ENCODE measurements at regions not wholly inside any gene's neighbourhood (a gene's known extent, or its start where the extent isn't known, plus 50 kb on each side); places are given as distances from the start of the nearest gene placed in this dataset.
"Not testable (repeated sequence)": the region's sequence is repeated elsewhere in the genome, so short reads cannot be mapped to it uniquely, and the experiment has no call there.

- no peak for DNase-seq (ENCODE audit: low read depth in 2 of 2)
Measured at GRCh38 chr1:98575955-98576354, 85.6 kb upstream of the SNX7 start.

- no peak for DNase-seq (ENCODE audit: low read depth in 2 of 2)
Measured at GRCh38 chr1:98565951-98566350, 95.6 kb upstream of the SNX7 start.

- DNase-seq (ENCODE audit: low read depth in 2 of 2) = no peak
Measured at GRCh38 chr1:98559291-98559690, 102.2 kb upstream of the SNX7 start.

GRCh38 chr1:98557895-98558294, 103.6 kb upstream of the SNX7 start:
- DNase-seq (ENCODE audit: low read depth in 2 of 2) = no peak

GRCh38 chr1:98556521-98557158, 104.9 kb upstream of the SNX7 start:
- DNase-seq (ENCODE audit: low read depth in 2 of 2) = no peak

GRCh38 chr1:98555814-98556213, 105.7 kb upstream of the SNX7 start:
- DNase-seq (ENCODE audit: low read depth in 2 of 2) = no peak

GRCh38 chr1:98552576-98553074, 108.9 kb upstream of the SNX7 start:
- DNase-seq (ENCODE audit: low read depth in 2 of 2) = not testable (repeated sequence)

- no peak for DNase-seq (ENCODE audit: low read depth in 2 of 2)
Measured at GRCh38 chr1:98550076-98550475, 111.4 kb upstream of the SNX7 start.

GRCh38 chr1:98546319-98546718, 115.2 kb upstream of the SNX7 start:
- DNase-seq (ENCODE audit: low read depth in 2 of 2) = no peak

GRCh38 chr1:98538106-98538505, 123.4 kb upstream of the SNX7 start:
- no peak for DNase-seq (ENCODE audit: low read depth in 2 of 2)

GRCh38 chr1:98523256-98523655, 138.3 kb upstream of the SNX7 start:
- no peak for DNase-seq (ENCODE audit: low read depth in 2 of 2)

- DNase-seq (ENCODE audit: low read depth in 2 of 2) = no peak
Measured at GRCh38 chr1:98516306-98516705, 145.2 kb upstream of the SNX7 start.

GRCh38 chr1:98515744-98516143, 145.8 kb upstream of the SNX7 start:
- DNase-seq (ENCODE audit: low read depth in 2 of 2) = no peak

GRCh38 chr1:98512216-98512615, 149.3 kb upstream of the SNX7 start:
- DNase-seq (ENCODE audit: low read depth in 2 of 2) = not testable (repeated sequence)

GRCh38 chr1:98503771-98504170, 157.8 kb upstream of the SNX7 start:
- DNase-seq (ENCODE audit: low read depth in 2 of 2) = no peak

GRCh38 chr1:98502937-98503336, 158.6 kb upstream of the SNX7 start:
- DNase-seq (ENCODE audit: low read depth in 2 of 2) = no peak

GRCh38 chr1:98500324-98500723, 161.2 kb upstream of the SNX7 start:
- no peak for DNase-seq (ENCODE audit: low read depth in 2 of 2)

- no peak for DNase-seq (ENCODE audit: low read depth in 2 of 2)
Measured at GRCh38 chr1:98498651-98499050, 162.9 kb upstream of the SNX7 start.

- DNase-seq (ENCODE audit: low read depth in 2 of 2) = no peak
Measured at GRCh38 chr1:98497497-98497896, 164.0 kb upstream of the SNX7 start.

- DNase-seq (ENCODE audit: low read depth in 2 of 2) = no peak
Measured at GRCh38 chr1:98496256-98496995, 165.1 kb upstream of the SNX7 start.

GRCh38 chr1:98493469-98493868, 168.1 kb upstream of the SNX7 start:
- no peak for DNase-seq (ENCODE audit: low read depth in 2 of 2)

- no peak for DNase-seq (ENCODE audit: low read depth in 2 of 2)
Measured at GRCh38 chr1:98490099-98490498, 171.4 kb upstream of the SNX7 start.

- no peak for DNase-seq (ENCODE audit: low read depth in 2 of 2)
Measured at GRCh38 chr1:98487620-98488019, 173.9 kb upstream of the SNX7 start.

All from stimulated activated CD8-positive, alpha-beta memory T cell treated with anti-CD3 and anti-CD28 coated beads, Interleukin-7, amount 100 ng/mL, for 1 hour (primary cell).